IMR-90 (cell line): ENCODE measurements at regions not wholly inside any gene's neighbourhood (a gene's known extent, or its start where the extent isn't known, plus 50 kb on each side); places are given as distances from the start of the nearest gene placed in this dataset.

Experiments used
- ATAC-seq: fragments of 200-7000 bp; cut with Tn5 transposase; 2 replicates; pipeline ENCODE4 v1.9.1; 2020; ENCODE audit warnings: low read depth, mild to moderate bottlenecking, moderate library complexity
- BruUV-seq: library from RNA; stranded (reverse); fragments of 400-500 nt; replicated peaks from 2 replicates; lab custom pipeline; 2021; lab: Mats Ljungman, UMichigan
- CTCF ChIA-PET: fragments of 300-600 bp; formaldehyde crosslinking; extraction: SDS; loops from one replicate; lab custom pipeline; 2021; ENCODE audit warnings: antibody characterized with exemption; lab: Yijun Ruan, JAX
- POLR2A ChIA-PET: fragments of 300-600 bp; sonication (Branson Sonifier 250); formaldehyde crosslinking; loops from one replicate; lab custom pipeline; 2022; ENCODE audit warnings: antibody characterized with exemption; ENCODE audit not compliant: unreplicated experiment; lab: Charles Lee
- DNase-seq: peaks from one replicate; pipeline ENCODE4 v3.0.0; 2013
- H2AFZ ChIP-seq: replicated peaks from 2 replicates; pipeline ENCODE3; 2013; ENCODE audit warnings: low read length, mild to moderate bottlenecking; ENCODE audit not compliant: poor library complexity
- H2AK5ac ChIP-seq: 2 replicates; pipeline ENCODE4 v1.6.1; 2013; ENCODE audit warnings: low read depth, low read length, inconsistent platforms
- H2AK9ac ChIP-seq: replicated peaks from 2 replicates; pipeline ENCODE3; 2013; ENCODE audit warnings: mild to moderate bottlenecking, low read depth, low read length, moderate library complexity; ENCODE audit not compliant: poor library complexity
- H2BK120ac ChIP-seq: 2 replicates; pipeline ENCODE4 v1.6.1; 2013; ENCODE audit warnings: low read depth, low read length, inconsistent platforms
- H2BK15ac ChIP-seq: 3 replicates; pipeline ENCODE4 v1.6.1; 2013; ENCODE audit warnings: low read depth, low read length, inconsistent platforms
- H2BK20ac ChIP-seq: 2 replicates; pipeline ENCODE4 v1.6.1; 2013; ENCODE audit warnings: low read depth, mild to moderate bottlenecking, inconsistent platforms, low read length, moderate library complexity
- H2BK5ac ChIP-seq: 2 replicates; pipeline ENCODE4 v1.6.1; 2013; ENCODE audit warnings: mild to moderate bottlenecking, low read depth, low read length, inconsistent platforms; ENCODE audit not compliant: poor library complexity, severe bottlenecking
- H3K14ac ChIP-seq: replicated peaks from 2 replicates; pipeline ENCODE4 v1.6.1; 2013; ENCODE audit warnings: low read depth, low read length, inconsistent platforms
- H3K18ac ChIP-seq: 2 replicates; pipeline ENCODE4 v1.6.1; 2013; ENCODE audit warnings: low read depth, low read length, control low read depth
- H3K23ac ChIP-seq: 2 replicates; pipeline ENCODE4 v1.6.1; 2013; ENCODE audit warnings: low read depth, low read length, inconsistent platforms
- H3K27ac ChIP-seq: 2 replicates; pipeline ENCODE4 v1.5.1; 2013; ENCODE audit warnings: mild to moderate bottlenecking, control low read depth, low read length; ENCODE audit not compliant: insufficient read depth
- H3K27me3 ChIP-seq: 2 replicates; pipeline ENCODE4 v1.6.1; 2013; ENCODE audit warnings: low read length; ENCODE audit not compliant: control insufficient read depth, insufficient read depth
- H3K36me3 ChIP-seq: 2 replicates; pipeline ENCODE4 v1.6.1; 2013; ENCODE audit warnings: low read length, mixed read lengths; ENCODE audit not compliant: control insufficient read depth, insufficient read depth
- H3K4ac ChIP-seq: 2 replicates; pipeline ENCODE4 v1.6.1; 2013; ENCODE audit warnings: low read depth, low read length, inconsistent platforms
- H3K4me1 ChIP-seq: 2 replicates; pipeline ENCODE4 v1.6.1; 2013; ENCODE audit warnings: low read length, mixed read lengths; ENCODE audit not compliant: control insufficient read depth, insufficient read depth
- H3K4me2 ChIP-seq: 2 replicates; pipeline ENCODE4 v1.6.1; 2013; ENCODE audit warnings: low read depth, mild to moderate bottlenecking, control low read depth, low read length, moderate library complexity
- H3K4me3 ChIP-seq: 2 replicates; pipeline ENCODE4 v1.5.1; 2013; ENCODE audit warnings: low read depth, mild to moderate bottlenecking, control low read depth, low read length, moderate library complexity; ENCODE audit not compliant: insufficient read depth
- H3K56ac ChIP-seq: 2 replicates; pipeline ENCODE4 v1.6.1; 2013; ENCODE audit warnings: low read length, inconsistent platforms; ENCODE audit not compliant: insufficient read depth; ENCODE audit errors: extremely low read depth
- H3K79me1 ChIP-seq, 2 experiments: 2 replicates each; pipeline ENCODE4 v1.6.1; 2013; ENCODE audit warnings: low read length in 2 of 2, inconsistent platforms in 1 of 2, low read depth in 1 of 2
- H3K9ac ChIP-seq: 2 replicates; pipeline ENCODE4 v1.6.1; 2013; ENCODE audit warnings: low read depth, low read length, control low read depth
- H3K9me1 ChIP-seq: 2 replicates; pipeline ENCODE4 v1.6.1; 2013; ENCODE audit warnings: low read length, inconsistent platforms; ENCODE audit not compliant: insufficient read depth
- H3K9me3 ChIP-seq: 2 replicates; pipeline ENCODE4 v1.6.1; 2013; ENCODE audit warnings: low read length; ENCODE audit not compliant: control insufficient read depth, insufficient read depth
- H4K20me1 ChIP-seq: 2 replicates; pipeline ENCODE4 v1.6.1; 2013; ENCODE audit warnings: low read length, inconsistent platforms; ENCODE audit not compliant: insufficient read depth
- H4K5ac ChIP-seq: 2 replicates; pipeline ENCODE4 v1.6.1; 2013; ENCODE audit warnings: mild to moderate bottlenecking, low read depth, low read length, control low read depth
- H4K8ac ChIP-seq, 2 experiments: 2 replicates each; pipeline ENCODE4 v1.6.1; 2013; ENCODE audit warnings: low read depth in 2 of 2, low read length in 2 of 2, control low read depth in 1 of 2, inconsistent platforms in 1 of 2
- H4K91ac ChIP-seq: 2 replicates; pipeline ENCODE4 v1.6.1; 2013; ENCODE audit warnings: low read depth, low read length, inconsistent platforms; ENCODE audit not compliant: insufficient read depth
- FOS ChIP-seq: fragments of 150-350 bp; IDR thresholded peaks from 2 replicates; pipeline ENCODE4 v1.6.1; 2016; ENCODE audit warnings: low read depth, low read length
- MAFK ChIP-seq: IDR thresholded peaks from 2 replicates; pipeline ENCODE4 v1.6.1; 2012; ENCODE audit warnings: low read depth, low read length, improper control_type of control experiment
- NFE2L2 ChIP-seq: fragments of 150-350 bp; IDR thresholded peaks from 2 replicates; pipeline ENCODE4 v1.6.1; 2016; ENCODE audit warnings: low read depth, mild to moderate bottlenecking, low read length
- POLR2A ChIP-seq: IDR thresholded peaks from 2 replicates; pipeline ENCODE4 v1.6.1; 2012; ENCODE audit warnings: mild to moderate bottlenecking, low read depth, low read length
- RAD21 ChIP-seq: IDR thresholded peaks from 2 replicates; pipeline ENCODE4 v1.6.1; 2012; ENCODE audit warnings: low read length, improper control_type of control experiment
- RCOR1 ChIP-seq: IDR thresholded peaks from 2 replicates; pipeline ENCODE4 v1.6.1; 2012; ENCODE audit warnings: mild to moderate bottlenecking, low read length, improper control_type of control experiment; ENCODE audit not compliant: insufficient replicate concordance
- RFX5 ChIP-seq: IDR thresholded peaks from 2 replicates; pipeline ENCODE4 v1.8.0; 2012; ENCODE audit warnings: low read depth, mild to moderate bottlenecking, low read length, moderate library complexity
- WGBS, 2 experiments: methylation state at CpG; one replicate each; pipeline versions ENCODE4 v1.1.5 to v1.1.7; 2013; ENCODE audit warnings: missing lambda C conversion rate in 2 of 2; ENCODE audit not compliant: insufficient read length in 1 of 2; ENCODE audit errors: extremely low coverage in 2 of 2; 5-methylcytosine and 5-hydroxymethylcytosine counted together
- dilution Hi-C: fragments of 300-500 bp; cut with HindIII; formaldehyde crosslinking; loops from one replicate; pipeline ENCODE4 v1.14.3; 2018; ENCODE audit warnings: low sequenced_read_pairs; ENCODE audit not compliant: unreplicated experiment
- in situ Hi-C: fragments of 300-500 bp; cut with MboI; formaldehyde crosslinking; loops from 3 replicates; pipeline ENCODE4 v1.14.3; 2019; ENCODE audit warnings: low sequenced_read_pairs, inconsistent platforms, mixed read lengths
- intact Hi-C: fragments of 100-400 bp; cut with micrococcal nuclease; formaldehyde crosslinking; loops from 2 replicates; pipeline ENCODE4 v1.10.0; 2022

DNA sequence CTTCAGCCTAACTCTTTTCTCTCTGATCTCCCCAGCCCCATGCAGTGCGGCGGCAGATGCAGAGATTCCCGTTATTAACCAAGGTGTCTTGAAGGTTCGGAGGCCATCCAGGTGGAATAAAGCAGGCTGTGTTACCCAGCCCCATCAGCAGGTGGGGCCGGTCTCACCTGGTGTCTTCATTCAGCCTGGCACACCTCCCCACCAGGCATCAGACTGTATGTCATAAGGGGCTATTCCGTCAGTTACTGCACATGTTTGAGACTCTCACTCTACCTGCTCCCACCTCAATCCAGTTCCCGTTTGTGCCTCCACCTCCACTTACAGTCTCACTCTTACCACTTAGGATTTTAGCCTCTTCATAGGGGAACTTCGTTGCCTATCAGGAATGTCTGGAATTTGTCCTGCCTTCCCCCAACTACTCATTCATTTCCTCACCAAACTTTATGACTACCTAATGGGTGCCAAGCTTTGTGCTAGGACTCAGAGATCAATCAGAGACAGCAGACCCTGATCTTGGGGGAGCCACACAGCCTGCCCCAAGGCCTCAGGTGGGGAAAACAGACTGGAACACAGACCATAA, 170.2 kb downstream of the PLPP3 start:
- no peak for ATAC-seq
- in situ Hi-C loops = no loop called here
- no peak for TF ChIP-seq RAD21
- no peak for TF ChIP-seq POLR2A
- no peak for TF ChIP-seq RFX5
- TF ChIP-seq FOS = no peak
- no peak for TF ChIP-seq MAFK
- TF ChIP-seq NFE2L2 = no peak
- no peak for TF ChIP-seq RCOR1

More for the DNA sequence above, 170.2 kb downstream of the PLPP3 start:
- no peaks in the 10 kb centered on the region for H3K36me3 ChIP-seq
- no peak overlapping the region for H3K4me2 ChIP-seq
- H2AFZ ChIP-seq = no peak overlapping the region
- ChIA-PET CTCF (no interaction called here), POLR2A (no interaction called here)
- H4K20me1 ChIP-seq = no peaks in the 10 kb centered on the region
- H2AK5ac ChIP-seq = no peak overlapping the region
- no peak overlapping the region for H2BK15ac ChIP-seq
- H3K4ac ChIP-seq = no peak overlapping the region
- no peak overlapping the region for H3K4me3 ChIP-seq
- dilution Hi-C loops = no loop called here
- no peak overlapping the region for H3K56ac ChIP-seq
- H2BK20ac ChIP-seq = no peak overlapping the region
- BruUV-seq = no TSS peak
- no peak overlapping the region for H4K8ac ChIP-seq
- H3K79me1 ChIP-seq = no peaks in the 10 kb centered on the region
- no peak overlapping the region for H3K9ac ChIP-seq
- no peak overlapping the region for H4K91ac ChIP-seq
- no peak overlapping the region for H3K18ac ChIP-seq
- no peak overlapping the region for H3K14ac ChIP-seq
- H3K9me3 ChIP-seq = no peaks in the 10 kb centered on the region
- no peak overlapping the region for H3K23ac ChIP-seq
- no peak overlapping the region for H2AK9ac ChIP-seq
- intact Hi-C loops = no loop called here
- 90% methylated on average over 7 of the region's 8 CpGs; no CpG with 5 or more reads in 1 of the 2 experiments for WGBS, 2 experiments
- no peaks in the 10 kb centered on the region for H3K4me1 ChIP-seq
- no peak overlapping the region for H2BK5ac ChIP-seq
- H3K27me3 ChIP-seq = no peaks in the 10 kb centered on the region
- no peak overlapping the region for H4K5ac ChIP-seq
- H3K9me1 ChIP-seq = peaks cover 4% of the 10 kb centered on the region; the same call in 1 of the 2 replicates
- no peak for DNase-seq
- no peak overlapping the region for H2BK120ac ChIP-seq
- no peak overlapping the region for H3K27ac ChIP-seq
